ENCODE measurements at regions not wholly inside any gene's neighbourhood (a gene's known extent, or its start where the extent isn't known, plus 50 kb on each side); places are given as distances from the start of the nearest gene placed in this dataset.

DNA sequence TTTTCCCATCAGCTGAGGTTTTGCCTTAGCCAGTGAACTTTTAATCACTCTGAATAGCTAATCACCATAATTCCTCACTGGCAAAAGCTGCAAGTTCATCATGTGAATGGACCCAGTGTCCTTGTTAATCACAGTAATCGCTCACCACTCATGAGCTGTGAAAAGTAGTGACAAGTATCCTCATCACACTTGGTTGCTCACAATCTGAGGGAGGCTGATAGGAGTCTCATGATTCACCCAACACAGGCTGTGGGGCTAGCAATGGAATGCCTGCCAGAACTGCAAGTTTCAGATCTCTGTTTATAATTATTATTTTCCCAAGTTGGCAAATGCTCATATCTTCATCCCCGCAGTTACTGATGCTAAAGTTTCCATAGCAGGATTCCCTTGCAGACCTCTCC lies 467.2 kb downstream of the KIF4B start:
- ATAC-seq (no peak), DNase-seq (ENCODE audit: low read depth, low spot score) (no peak)
- Histone ChIP-seq H3K79me2 (ENCODE audit: insufficient read depth, low read length) (no peaks in the 10 kb centered on the region), H2AFZ (ENCODE audit: low read depth, low read length, poor library complexity, severe bottlenecking) (no peak overlapping the region), H3K36me3 (ENCODE audit: control insufficient read depth in 1 of 2, insufficient read depth in 2 of 2, low read length in 2 of 2) (no peaks in the 10 kb centered on the region), H3K9me3 (ENCODE audit: control insufficient read depth in 1 of 2, insufficient read depth in 1 of 2, low read depth in 1 of 2, low read length in 2 of 2) (no peaks in the 10 kb centered on the region), H3K4me1 (ENCODE audit: control insufficient read depth in 1 of 2, insufficient read depth in 2 of 2, low read length in 2 of 2) (no peaks in the 10 kb centered on the region), H3K4me2 (ENCODE audit: low read length) (no peak overlapping the region), H3K9ac (ENCODE audit: low read length) (no peak overlapping the region), H3K4me3 (replicated peaks in 1 of 2; ENCODE audit: low read depth in 1 of 2, low read length in 2 of 2) (no peak overlapping the region), H3K27ac (ENCODE audit: low read depth, low read length) (no peak overlapping the region), H4K20me1 (ENCODE audit: insufficient read depth) (no peaks in the 10 kb centered on the region), H3K9me2 (ENCODE audit: insufficient read depth) (no peaks in the 10 kb centered on the region), H3K27me3 (ENCODE audit: insufficient read depth, low read length) (no peaks in the 10 kb centered on the region)
- ChIA-PET POLR2A (no interaction called here), RAD21 (ENCODE audit: low non-redundant PET in 1 of 2, low total read pairs in 2 of 2, uncharacterized antibody in 2 of 2, unreplicated experiment in 2 of 2) (no interaction called here), CTCF (no interaction called here)
- no peak for TF ChIP-seq RAD21 (IDR thresholded peaks at IDR 0.05; ENCODE audit: low read depth)
- no peak for TF ChIP-seq FOSL1 (IDR thresholded peaks at IDR 0.05; ENCODE audit: low read depth)
- no peak for TF ChIP-seq EZH2phosphoT487 (IDR thresholded peaks at IDR 0.05; ENCODE audit: borderline replicate concordance)
- TF ChIP-seq POLR2AphosphoS5 (IDR thresholded peaks at IDR 0.05; ENCODE audit: low read depth, low read length) = no peak
- TF ChIP-seq CEBPB (IDR thresholded peaks at IDR 0.05; ENCODE audit: low read depth) = no peak
- TF ChIP-seq, protein P1, sequence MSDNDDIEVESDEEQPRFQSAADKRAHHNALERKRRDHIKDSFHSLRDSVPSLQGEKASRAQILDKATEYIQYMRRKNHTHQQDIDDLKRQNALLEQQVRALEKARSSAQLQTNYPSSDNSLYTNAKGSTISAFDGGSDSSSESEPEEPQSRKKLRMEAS (IDR thresholded peaks at IDR 0.05) = no peak
- no peak for TF ChIP-seq ZFX (IDR thresholded peaks at IDR 0.05)
- TF ChIP-seq CBX3 (IDR thresholded peaks at IDR 0.05; ENCODE audit: low read depth) = no peak
- TF ChIP-seq POLR2A (IDR thresholded peaks at IDR 0.05; ENCODE audit: borderline replicate concordance, extremely low read depth, insufficient read depth, insufficient read length) = no peak
- TF ChIP-seq EGR1 (IDR thresholded peaks at IDR 0.05; ENCODE audit: low read depth) = no peak
- no peak for TF ChIP-seq TCF7L2 (IDR thresholded peaks at IDR 0.05; ENCODE audit: borderline replicate concordance, extremely low read depth, insufficient read depth, insufficient read length)
- no peak for TF ChIP-seq ELF1 (IDR thresholded peaks at IDR 0.05; ENCODE audit: borderline replicate concordance, low read depth)
- TF ChIP-seq SP1 (IDR thresholded peaks at IDR 0.05; ENCODE audit: low read depth) = no peak
- no peak for TF ChIP-seq SIN3A (IDR thresholded peaks at IDR 0.05; ENCODE audit: low read depth)
- intact Hi-C loops (cut with micrococcal nuclease) = no loop called here
- no TSS peak for BruUV-seq (replicated peaks)

GRCh38 chr5:155481182-155481581 lies 467.6 kb downstream of the KIF4B start:
- Histone ChIP-seq H2AFZ (ENCODE audit: low read depth, low read length, poor library complexity, severe bottlenecking) (no peak overlapping the region), H3K36me3 (ENCODE audit: control insufficient read depth in 1 of 2, insufficient read depth in 2 of 2, low read length in 2 of 2) (no peaks in the 10 kb centered on the region), H3K9ac (ENCODE audit: low read length) (no peak overlapping the region), H3K9me2 (ENCODE audit: insufficient read depth) (no peaks in the 10 kb centered on the region), H3K79me2 (ENCODE audit: insufficient read depth, low read length) (no peaks in the 10 kb centered on the region), H3K4me3 (replicated peaks in 1 of 2; ENCODE audit: low read depth in 1 of 2, low read length in 2 of 2) (no peak overlapping the region), H3K27ac (ENCODE audit: low read depth, low read length) (no peak overlapping the region), H4K20me1 (ENCODE audit: insufficient read depth) (no peaks in the 10 kb centered on the region), H3K27me3 (ENCODE audit: insufficient read depth, low read length) (no peaks in the 10 kb centered on the region), H3K4me2 (ENCODE audit: low read length) (no peak overlapping the region), H3K4me1 (ENCODE audit: control insufficient read depth in 1 of 2, insufficient read depth in 2 of 2, low read length in 2 of 2) (no peaks in the 10 kb centered on the region), H3K9me3 (ENCODE audit: control insufficient read depth in 1 of 2, insufficient read depth in 1 of 2, low read depth in 1 of 2, low read length in 2 of 2) (no peaks in the 10 kb centered on the region)
- ChIA-PET RAD21 (ENCODE audit: low non-redundant PET in 1 of 2, low total read pairs in 2 of 2, uncharacterized antibody in 2 of 2, unreplicated experiment in 2 of 2) (no interaction called here), CTCF (no interaction called here), POLR2A (no interaction called here)
- no peak for DNase-seq (ENCODE audit: low read depth, low spot score)
- no TSS peak for BruUV-seq (replicated peaks)
- TF ChIP-seq, protein P2, sequence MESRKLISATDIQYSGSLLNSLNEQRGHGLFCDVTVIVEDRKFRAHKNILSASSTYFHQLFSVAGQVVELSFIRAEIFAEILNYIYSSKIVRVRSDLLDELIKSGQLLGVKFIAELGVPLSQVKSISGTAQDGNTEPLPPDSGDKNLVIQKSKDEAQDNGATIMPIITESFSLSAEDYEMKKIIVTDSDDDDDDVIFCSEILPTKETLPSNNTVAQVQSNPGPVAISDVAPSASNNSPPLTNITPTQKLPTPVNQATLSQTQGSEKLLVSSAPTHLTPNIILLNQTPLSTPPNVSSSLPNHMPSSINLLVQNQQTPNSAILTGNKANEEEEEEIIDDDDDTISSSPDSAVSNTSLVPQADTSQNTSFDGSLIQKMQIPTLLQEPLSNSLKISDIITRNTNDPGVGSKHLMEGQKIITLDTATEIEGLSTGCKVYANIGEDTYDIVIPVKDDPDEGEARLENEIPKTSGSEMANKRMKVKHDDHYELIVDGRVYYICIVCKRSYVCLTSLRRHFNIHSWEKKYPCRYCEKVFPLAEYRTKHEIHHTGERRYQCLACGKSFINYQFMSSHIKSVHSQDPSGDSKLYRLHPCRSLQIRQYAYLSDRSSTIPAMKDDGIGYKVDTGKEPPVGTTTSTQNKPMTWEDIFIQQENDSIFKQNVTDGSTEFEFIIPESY (IDR thresholded peaks at IDR 0.05; ENCODE audit: extremely low read depth, insufficient replicate concordance, low read length) = no peak
- no peak for TF ChIP-seq TCF7L2 (IDR thresholded peaks at IDR 0.05; ENCODE audit: borderline replicate concordance, extremely low read depth, insufficient read depth, insufficient read length)
- TF ChIP-seq POLR2AphosphoS5 (IDR thresholded peaks at IDR 0.05; ENCODE audit: low read depth, low read length) = no peak
- no peak for TF ChIP-seq EGR1 (IDR thresholded peaks at IDR 0.05; ENCODE audit: low read depth)
- TF ChIP-seq YY1 (IDR thresholded peaks at IDR 0.05; ENCODE audit: extremely low read depth, insufficient replicate concordance, low read depth, low read length) = no peak
- TF ChIP-seq RAD21 (IDR thresholded peaks at IDR 0.05; ENCODE audit: low read depth) = no peak
- TF ChIP-seq, protein P3, sequence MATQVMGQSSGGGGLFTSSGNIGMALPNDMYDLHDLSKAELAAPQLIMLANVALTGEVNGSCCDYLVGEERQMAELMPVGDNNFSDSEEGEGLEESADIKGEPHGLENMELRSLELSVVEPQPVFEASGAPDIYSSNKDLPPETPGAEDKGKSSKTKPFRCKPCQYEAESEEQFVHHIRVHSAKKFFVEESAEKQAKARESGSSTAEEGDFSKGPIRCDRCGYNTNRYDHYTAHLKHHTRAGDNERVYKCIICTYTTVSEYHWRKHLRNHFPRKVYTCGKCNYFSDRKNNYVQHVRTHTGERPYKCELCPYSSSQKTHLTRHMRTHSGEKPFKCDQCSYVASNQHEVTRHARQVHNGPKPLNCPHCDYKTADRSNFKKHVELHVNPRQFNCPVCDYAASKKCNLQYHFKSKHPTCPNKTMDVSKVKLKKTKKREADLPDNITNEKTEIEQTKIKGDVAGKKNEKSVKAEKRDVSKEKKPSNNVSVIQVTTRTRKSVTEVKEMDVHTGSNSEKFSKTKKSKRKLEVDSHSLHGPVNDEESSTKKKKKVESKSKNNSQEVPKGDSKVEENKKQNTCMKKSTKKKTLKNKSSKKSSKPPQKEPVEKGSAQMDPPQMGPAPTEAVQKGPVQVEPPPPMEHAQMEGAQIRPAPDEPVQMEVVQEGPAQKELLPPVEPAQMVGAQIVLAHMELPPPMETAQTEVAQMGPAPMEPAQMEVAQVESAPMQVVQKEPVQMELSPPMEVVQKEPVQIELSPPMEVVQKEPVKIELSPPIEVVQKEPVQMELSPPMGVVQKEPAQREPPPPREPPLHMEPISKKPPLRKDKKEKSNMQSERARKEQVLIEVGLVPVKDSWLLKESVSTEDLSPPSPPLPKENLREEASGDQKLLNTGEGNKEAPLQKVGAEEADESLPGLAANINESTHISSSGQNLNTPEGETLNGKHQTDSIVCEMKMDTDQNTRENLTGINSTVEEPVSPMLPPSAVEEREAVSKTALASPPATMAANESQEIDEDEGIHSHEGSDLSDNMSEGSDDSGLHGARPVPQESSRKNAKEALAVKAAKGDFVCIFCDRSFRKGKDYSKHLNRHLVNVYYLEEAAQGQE (IDR thresholded peaks at IDR 0.05; ENCODE audit: low read depth) = no peak
- no peak for TF ChIP-seq JUND (IDR thresholded peaks at IDR 0.05)
- intact Hi-C loops (cut with micrococcal nuclease) = no loop called here
- no peak for ATAC-seq
